ENCODE measurements at regions not wholly inside any gene's neighbourhood (a gene's known extent, or its start where the extent isn't known, plus 50 kb on each side); places are given as distances from the start of the nearest gene placed in this dataset.

DNA sequence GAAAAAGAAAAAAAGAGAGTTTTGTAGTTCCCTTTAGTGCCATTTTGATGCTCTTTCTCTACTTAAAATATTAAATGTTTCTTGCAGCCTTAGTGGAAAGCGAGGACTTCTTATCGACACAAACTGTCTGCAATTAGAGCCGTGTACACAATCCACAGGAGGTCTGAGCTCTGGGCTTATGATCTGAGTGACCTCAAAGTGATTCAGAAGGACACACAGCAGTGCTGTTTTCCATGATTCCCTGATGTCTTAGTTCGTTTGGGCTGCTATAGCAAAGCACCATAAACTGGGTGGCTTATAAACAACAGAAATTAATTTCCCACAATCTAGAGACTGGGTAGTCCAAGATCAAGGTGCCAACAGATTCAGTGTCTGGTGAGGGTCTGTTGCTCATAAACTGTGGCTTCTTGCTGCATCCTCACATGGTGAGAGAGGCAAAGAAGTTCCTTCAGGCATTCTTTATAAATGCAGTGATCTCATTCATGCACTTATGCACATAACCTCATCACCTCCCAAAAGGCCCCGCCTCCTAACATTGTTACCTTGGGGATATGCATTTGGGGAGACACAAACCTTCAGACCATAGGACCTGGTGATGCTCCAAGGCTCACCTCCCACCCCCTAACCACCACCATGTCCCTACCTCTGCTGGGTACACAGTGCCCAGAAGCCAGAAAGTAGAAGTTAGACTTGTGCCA is 204.5 kb upstream of the GHITM start:
- ATAC-seq (ENCODE audit: low FRiP score) (no peak), DNase-seq (ENCODE audit: low spot score) (no peak)

GRCh38 chr10:83935339-83935736 is 204.0 kb upstream of the GHITM start:
- TF ChIP-seq, protein P1, sequence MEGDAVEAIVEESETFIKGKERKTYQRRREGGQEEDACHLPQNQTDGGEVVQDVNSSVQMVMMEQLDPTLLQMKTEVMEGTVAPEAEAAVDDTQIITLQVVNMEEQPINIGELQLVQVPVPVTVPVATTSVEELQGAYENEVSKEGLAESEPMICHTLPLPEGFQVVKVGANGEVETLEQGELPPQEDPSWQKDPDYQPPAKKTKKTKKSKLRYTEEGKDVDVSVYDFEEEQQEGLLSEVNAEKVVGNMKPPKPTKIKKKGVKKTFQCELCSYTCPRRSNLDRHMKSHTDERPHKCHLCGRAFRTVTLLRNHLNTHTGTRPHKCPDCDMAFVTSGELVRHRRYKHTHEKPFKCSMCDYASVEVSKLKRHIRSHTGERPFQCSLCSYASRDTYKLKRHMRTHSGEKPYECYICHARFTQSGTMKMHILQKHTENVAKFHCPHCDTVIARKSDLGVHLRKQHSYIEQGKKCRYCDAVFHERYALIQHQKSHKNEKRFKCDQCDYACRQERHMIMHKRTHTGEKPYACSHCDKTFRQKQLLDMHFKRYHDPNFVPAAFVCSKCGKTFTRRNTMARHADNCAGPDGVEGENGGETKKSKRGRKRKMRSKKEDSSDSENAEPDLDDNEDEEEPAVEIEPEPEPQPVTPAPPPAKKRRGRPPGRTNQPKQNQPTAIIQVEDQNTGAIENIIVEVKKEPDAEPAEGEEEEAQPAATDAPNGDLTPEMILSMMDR (IDR thresholded peaks at IDR 0.05): no peak
- ATAC-seq (ENCODE audit: low FRiP score) (no peak), DNase-seq (ENCODE audit: low spot score) (no peak)

More for the DNA sequence above, 204.5 kb upstream of the GHITM start:
- TF ChIP-seq, protein P1 (IDR thresholded peaks at IDR 0.05): no peak

GRCh38 chr10:83935911-83936310 is 203.4 kb upstream of the GHITM start:
- DNase-seq (ENCODE audit: low spot score): no peak
- TF ChIP-seq, protein P1 (IDR thresholded peaks at IDR 0.05): no peak
- ATAC-seq (ENCODE audit: low FRiP score): no peak

GRCh38 chr10:83937161-83937560 is 202.1 kb upstream of the GHITM start:
- ATAC-seq (ENCODE audit: low FRiP score) (no peak), DNase-seq (ENCODE audit: low spot score) (no peak)
- TF ChIP-seq, protein P1 (IDR thresholded peaks at IDR 0.05): no peak

DNA sequence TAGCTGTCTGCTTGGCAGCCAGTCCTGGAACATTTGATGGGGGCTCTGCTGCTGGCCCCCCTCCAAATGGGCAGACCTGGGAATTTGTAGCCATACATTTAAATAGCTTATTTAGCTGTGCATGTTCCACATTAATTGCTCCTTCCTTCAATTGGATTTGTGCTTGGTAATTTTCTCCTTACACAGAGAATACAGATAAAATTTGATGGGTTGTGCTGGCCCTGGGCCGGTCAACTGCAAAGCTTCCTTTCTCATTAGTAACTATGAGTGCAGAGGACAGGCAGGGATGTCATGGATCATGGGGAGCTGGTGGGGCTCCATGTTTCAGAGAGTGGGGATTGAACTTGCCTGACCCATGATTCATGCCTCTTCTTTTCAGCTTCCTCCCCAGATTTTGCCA is 201.5 kb upstream of the GHITM start:
- DNase-seq (ENCODE audit: low spot score) (no peak), ATAC-seq (ENCODE audit: low FRiP score) (no peak)
- TF ChIP-seq, protein P1 (IDR thresholded peaks at IDR 0.05): no peak

GRCh38 chr10:83941189-83941588 is 198.1 kb upstream of the GHITM start:
- DNase-seq (ENCODE audit: low spot score) (no peak), ATAC-seq (ENCODE audit: low FRiP score) (no peak)
- TF ChIP-seq, protein P1 (IDR thresholded peaks at IDR 0.05): no peak

DNA sequence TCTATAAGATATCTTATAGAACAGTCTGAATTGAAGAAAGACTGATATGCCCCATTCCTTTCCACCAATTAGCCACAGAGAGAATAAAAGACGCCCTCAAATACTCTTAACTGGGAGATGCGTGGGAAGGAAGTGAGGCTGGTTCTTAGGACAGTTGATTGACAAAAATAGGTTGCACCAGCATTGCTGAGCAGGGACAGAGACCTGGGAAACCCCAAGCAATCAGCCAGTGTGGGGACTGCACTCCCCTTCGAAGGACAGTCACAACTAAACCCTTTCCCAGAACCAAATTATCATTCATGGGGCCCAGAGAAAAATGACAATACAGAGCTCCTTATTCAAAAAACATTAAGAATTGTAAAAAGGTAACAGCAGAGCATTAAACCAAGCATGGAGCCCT is 196.9 kb upstream of the GHITM start:
- ATAC-seq (ENCODE audit: low FRiP score) (no peak), DNase-seq (ENCODE audit: low spot score) (no peak)
- TF ChIP-seq, protein P1 (IDR thresholded peaks at IDR 0.05): no peak
